Common myeloid progenitor, CD34-positive (primary cell): ENCODE measurements at regions not wholly inside any gene's neighbourhood (a gene's known extent, or its start where the extent isn't known, plus 50 kb on each side); places are given as distances from the start of the nearest gene placed in this dataset.

Experiments
- CTCF ChIA-PET: fragments of 350-600 bp; sonication (Branson Sonifier 250); formaldehyde crosslinking; loops from one replicate; lab custom pipeline; 2021; ENCODE audit warnings: antibody characterized with exemption; lab: Charles Lee
- POLR2A ChIA-PET: fragments of 350-600 bp; sonication (Branson Sonifier 250); formaldehyde crosslinking; loops from one replicate; lab custom pipeline; 2021; ENCODE audit warnings: antibody characterized with exemption; lab: Charles Lee
- DNase-seq, 3 donors: peaks; one replicate each; pipeline versions ENCODE4 v3.0.0 to v3.0.0-alpha.2; 2013
- H3K27ac ChIP-seq, 2 experiments: 1 replicate in 1 of 2; 2 replicates in 1 of 2; pipeline ENCODE4 v1.7.0; 2013; ENCODE audit warnings: inconsistent platforms in 2 of 2, low read length in 2 of 2, mild to moderate bottlenecking in 2 of 2, low read depth in 1 of 2, moderate library complexity in 1 of 2; ENCODE audit not compliant: severe bottlenecking in 2 of 2, insufficient read depth in 1 of 2, poor library complexity in 1 of 2
- H3K27me3 ChIP-seq, 5 experiments: replicated peaks in 2 of 5; 1 replicate in 3 of 5; 2 replicates in 2 of 5; pipeline versions ENCODE4 v1.6.1 to v1.7.0; 2013; ENCODE audit warnings: low read length in 4 of 5, mild to moderate bottlenecking in 2 of 5, moderate library complexity in 2 of 5, inconsistent platforms in 1 of 5; ENCODE audit not compliant: insufficient read depth in 5 of 5, control insufficient read depth in 4 of 5
- H3K36me3 ChIP-seq, 4 experiments: 1 replicate in 2 of 4; 2 replicates in 2 of 4; pipeline versions ENCODE4 v1.6.1 to v1.7.0; 2013; ENCODE audit warnings: low read length in 3 of 4, control low read depth in 1 of 4, mild to moderate bottlenecking in 1 of 4; ENCODE audit not compliant: control insufficient read depth in 4 of 4, insufficient read depth in 4 of 4
- H3K4me1 ChIP-seq, 4 experiments: 1 replicate in 3 of 4; 2 replicates in 1 of 4; pipeline versions ENCODE4 v1.6.1 to v1.7.1; 2013; ENCODE audit warnings: low read length in 3 of 4, mild to moderate bottlenecking in 3 of 4, control low read depth in 1 of 4, inconsistent platforms in 1 of 4, moderate library complexity in 1 of 4; ENCODE audit not compliant: control insufficient read depth in 4 of 4, insufficient read depth in 4 of 4; ENCODE audit errors: control extremely low read depth in 1 of 4
- H3K4me3 ChIP-seq, 7 experiments: 1 replicate in 4 of 7; 2 replicates in 3 of 7; pipeline versions ENCODE4 v1.5.1 to v1.7.0; 2013; ENCODE audit warnings: mild to moderate bottlenecking in 7 of 7, low read length in 6 of 7, moderate library complexity in 6 of 7, inconsistent platforms in 2 of 7, low read depth in 2 of 7, control low read depth in 1 of 7; ENCODE audit not compliant: insufficient read depth in 4 of 7, control insufficient read depth in 1 of 7; ENCODE audit errors: extremely low read depth in 1 of 7
- H3K9me3 ChIP-seq, 5 experiments: 1 replicate in 4 of 5; 2 replicates in 1 of 5; pipeline versions ENCODE4 v1.6.1 to v1.7.1; 2013; ENCODE audit warnings: low read length in 4 of 5, mild to moderate bottlenecking in 2 of 5, inconsistent platforms in 1 of 5, low read depth in 1 of 5, moderate library complexity in 1 of 5; ENCODE audit not compliant: control insufficient read depth in 4 of 5, insufficient read depth in 2 of 5; ENCODE audit errors: control extremely low read depth in 1 of 5
- WGBS: methylation state at CpG from one replicate; pipeline ENCODE4 v1.1.5; 2013; ENCODE audit not compliant: insufficient coverage; 5-methylcytosine and 5-hydroxymethylcytosine counted together

DNA sequence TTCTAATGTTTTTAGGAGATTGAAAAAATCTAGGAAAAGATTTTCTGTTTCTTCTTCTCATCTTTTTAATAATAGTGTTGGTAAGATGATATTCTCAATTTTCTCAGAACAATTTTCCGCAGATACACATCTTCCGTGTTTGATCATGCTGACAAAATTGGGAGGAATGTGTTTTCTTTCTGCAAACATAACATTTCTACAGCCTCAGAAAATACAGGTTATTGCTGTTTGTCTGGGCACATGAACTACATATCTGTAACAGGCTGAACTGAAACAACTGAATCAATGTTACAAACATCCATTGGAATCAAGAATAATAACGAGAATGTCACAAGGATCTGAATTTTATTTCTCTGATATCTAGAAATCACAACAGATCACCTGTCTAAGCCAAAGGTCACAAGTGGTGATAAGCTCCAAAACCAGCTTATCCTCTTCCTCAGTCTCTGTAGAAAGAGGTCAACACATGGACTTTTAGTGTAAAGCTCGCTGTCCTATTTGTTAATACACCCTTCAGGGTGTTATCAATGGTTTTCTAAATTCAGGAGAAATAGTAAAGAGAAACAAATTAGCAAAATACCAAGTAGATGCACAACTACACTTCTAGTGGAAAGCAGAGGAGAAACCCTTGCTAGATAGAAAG, 197.3 kb upstream of the MARCKS start:
- CTCF ChIA-PET, result interaction anchor here (0.8 to 1.0 kb wide), 2 partner anchors 14 to 72 kb away, joined by 3 read pairs; no protein-coding TSS in a partner anchor
- no peaks in the 10 kb centered on the region for H3K4me1 ChIP-seq

DNA sequence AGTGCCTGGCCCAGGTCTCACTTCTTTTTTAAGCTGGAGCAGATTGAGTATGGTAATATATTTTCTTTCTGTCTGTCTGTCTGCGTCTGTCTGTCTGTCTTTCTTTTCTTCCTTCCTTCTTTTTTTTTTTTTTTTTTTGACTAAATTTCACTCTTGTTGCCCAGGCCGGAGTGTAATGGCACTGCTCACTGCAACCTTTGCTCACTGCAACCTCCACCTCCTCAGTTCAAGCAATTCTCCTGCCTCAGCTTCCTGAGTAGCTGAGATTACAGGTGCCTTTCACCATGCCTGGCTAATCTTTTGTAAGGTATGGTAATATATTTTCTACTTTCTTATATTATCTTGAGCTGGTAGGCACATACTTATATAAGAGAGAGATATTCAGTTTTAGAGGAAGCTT, 196.3 kb upstream of the MARCKS start:
- no peaks in the 10 kb centered on the region for H3K9me3 ChIP-seq
- ChIA-PET POLR2A (no interaction called here), CTCF (interaction anchor here (0.7 to 0.8 kb wide), 3 partner anchors 41 to 881 kb away, joined by 3 to 6 read pairs (median 3); no protein-coding TSS in a partner anchor)
- no peak for DNase-seq
- no peak overlapping the region for H3K4me3 ChIP-seq
- H3K4me1 ChIP-seq, result no peaks in the 10 kb centered on the region
- no peaks in the 10 kb centered on the region for H3K36me3 ChIP-seq
- H3K27me3 ChIP-seq, result no peaks in the 10 kb centered on the region
- H3K27ac ChIP-seq, result no peak overlapping the region
- no CpG with 5 or more reads among the region's 2 CpGs for WGBS

More for the DNA sequence above, 197.3 kb upstream of the MARCKS start:
- POLR2A ChIA-PET, result no interaction called here
- no peaks in the 10 kb centered on the region for H3K36me3 ChIP-seq
- no peaks in the 10 kb centered on the region for H3K27me3 ChIP-seq
- DNase-seq, result no peak
- H3K4me3 ChIP-seq, result no peak overlapping the region
- WGBS, result 100% methylated on average over 1 of the region's 4 CpGs
- no peak overlapping the region for H3K27ac ChIP-seq
- H3K9me3 ChIP-seq, result no peaks in the 10 kb centered on the region

DNA sequence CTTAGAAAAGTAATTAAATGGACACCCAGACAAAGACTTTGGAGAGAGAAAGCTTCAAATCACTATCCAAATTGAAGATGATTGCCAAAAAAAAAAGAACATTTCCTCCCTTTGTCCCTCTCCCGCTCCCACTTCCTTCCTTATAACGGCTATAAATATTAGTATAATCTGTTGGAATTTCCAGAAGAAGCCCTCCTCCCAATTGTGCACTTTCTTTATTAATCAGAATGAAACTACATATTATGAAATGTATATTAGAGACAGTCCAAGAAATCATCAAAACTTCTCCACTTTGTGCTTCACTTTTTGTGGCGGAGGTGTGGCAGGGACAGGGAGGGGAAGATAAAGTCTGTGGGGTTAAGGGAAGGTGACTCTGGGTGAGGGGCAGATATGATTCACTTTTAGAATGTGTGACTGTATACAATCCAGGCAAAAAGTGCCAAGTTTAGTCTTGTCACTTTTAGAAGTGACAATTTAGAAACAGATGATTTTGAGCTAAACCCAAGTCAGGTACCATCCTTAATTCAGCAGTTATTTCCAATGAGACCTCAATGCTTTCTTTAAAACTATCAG, 195.0 kb upstream of the MARCKS start:
- Histone ChIP-seq H3K4me3 (no peak overlapping the region), H3K27me3 (no peaks in the 10 kb centered on the region), H3K36me3 (no peaks in the 10 kb centered on the region), H3K4me1 (no peaks in the 10 kb centered on the region), H3K9me3 (no peaks in the 10 kb centered on the region), H3K27ac (no peak overlapping the region)
- no peak for DNase-seq
- POLR2A ChIA-PET, result no interaction called here
- 100% methylated on average over 1 of the region's 3 CpGs for WGBS
- CTCF ChIA-PET, result no interaction called here

DNA sequence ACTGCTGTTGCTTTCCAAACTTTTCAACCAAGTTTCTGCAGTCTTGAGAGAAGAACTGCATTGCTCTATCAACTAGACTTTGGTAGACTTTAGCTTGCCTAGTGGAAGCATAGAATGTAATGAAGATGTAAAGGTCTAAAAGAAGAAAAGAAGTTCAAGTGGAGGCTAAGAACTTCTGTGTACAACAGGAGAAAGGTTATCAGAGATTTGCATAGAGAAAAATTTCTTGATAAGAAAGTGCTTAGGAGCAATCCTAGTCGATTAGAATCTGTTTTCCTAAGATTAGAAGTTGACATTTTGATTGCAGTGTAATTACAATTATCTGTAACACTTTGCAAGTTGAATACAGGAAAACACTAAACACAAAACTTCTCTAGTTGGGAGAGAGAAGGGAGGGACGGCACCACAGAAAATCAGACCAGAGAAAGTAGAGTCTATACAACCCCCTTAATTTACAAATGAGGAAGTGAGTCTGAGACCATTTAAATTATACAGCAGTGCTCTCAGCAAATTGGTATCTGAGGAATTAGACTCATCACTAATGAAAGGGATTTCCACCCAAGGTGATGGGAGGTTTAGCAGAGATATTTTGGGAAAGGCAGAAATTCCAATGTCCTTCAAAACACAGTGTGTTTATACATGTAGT, 194.3 kb upstream of the MARCKS start:
- no peaks in the 10 kb centered on the region for H3K4me1 ChIP-seq
- H3K4me3 ChIP-seq, result no peak overlapping the region
- no peak for DNase-seq
- ChIA-PET CTCF (no interaction called here), POLR2A (no interaction called here)
- H3K9me3 ChIP-seq, result no peaks in the 10 kb centered on the region
- no peak overlapping the region for H3K27ac ChIP-seq
- no CpG with 5 or more reads among the region's 2 CpGs for WGBS
- H3K27me3 ChIP-seq, result no peaks in the 10 kb centered on the region
- H3K36me3 ChIP-seq, result no peaks in the 10 kb centered on the region

DNA sequence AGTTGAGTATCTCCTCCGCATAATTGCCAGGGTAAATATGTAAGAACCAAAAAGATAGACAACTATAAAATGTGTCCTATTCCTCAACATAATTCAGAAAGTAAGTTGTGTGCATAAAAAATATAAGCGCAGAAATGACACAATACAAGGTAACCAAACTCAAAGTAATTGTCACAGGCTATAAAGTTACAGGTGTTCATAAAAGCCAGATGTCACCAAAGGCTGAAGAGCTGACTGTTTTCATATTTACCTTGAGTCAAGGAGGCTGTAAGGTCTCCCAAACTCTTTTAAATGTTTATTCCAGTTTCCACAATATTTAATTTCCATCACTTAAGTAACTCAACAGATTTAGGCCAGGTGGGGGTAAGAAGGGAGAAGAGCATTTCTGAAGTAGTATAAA, 192.2 kb upstream of the MARCKS start:
- ChIA-PET POLR2A (no interaction called here), CTCF (no interaction called here)
- Histone ChIP-seq H3K27me3 (no peaks in the 10 kb centered on the region), H3K4me1 (no peaks in the 10 kb centered on the region), H3K27ac (no peak overlapping the region), H3K4me3 (no peak overlapping the region), H3K9me3 (no peaks in the 10 kb centered on the region), H3K36me3 (no peaks in the 10 kb centered on the region)
- DNase-seq, result no peak
- no CpG with 5 or more reads among the region's 2 CpGs for WGBS

DNA sequence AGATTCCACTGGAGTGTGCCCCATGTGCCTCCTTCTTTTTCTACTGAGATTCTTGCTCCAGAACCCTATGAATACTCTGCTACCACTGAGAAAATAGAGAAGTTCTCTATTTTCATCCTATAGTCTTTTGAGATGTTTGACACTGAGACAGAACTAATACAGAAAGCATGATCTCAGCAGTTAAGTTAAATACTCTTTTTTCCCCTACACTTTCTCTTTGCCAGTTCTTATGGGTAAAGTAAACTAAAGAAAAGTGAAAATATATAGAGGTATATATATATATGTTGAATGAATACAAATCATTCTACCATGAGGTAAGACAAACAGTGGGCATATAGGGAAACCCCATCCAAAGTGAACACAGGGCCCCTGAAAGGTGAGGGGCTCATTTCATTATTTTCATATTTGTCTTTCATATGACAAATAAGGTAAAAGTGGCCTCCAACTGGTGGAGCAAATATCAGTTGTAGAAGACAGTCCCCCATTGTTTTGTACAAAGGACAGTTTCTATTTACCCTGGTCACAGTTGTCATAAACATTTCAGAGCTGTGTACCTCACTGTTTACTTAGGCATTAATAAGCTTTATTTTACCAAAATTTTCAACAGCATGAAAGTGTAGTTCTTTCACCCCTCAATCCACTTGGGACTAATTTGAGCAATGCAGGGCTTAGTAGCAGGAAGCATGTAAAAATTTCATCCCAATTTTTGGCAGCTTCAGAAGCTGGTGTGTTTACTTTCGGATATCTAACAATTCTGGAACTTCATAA, 188.3 kb upstream of the MARCKS start:
- Histone ChIP-seq H3K27ac (no peak overlapping the region), H3K4me1 (peaks cover 0 to 20% (median 0%) of the 10 kb centered on the region in 4 experiments), H3K9me3 (no peaks in the 10 kb centered on the region), H3K27me3 (no peaks in the 10 kb centered on the region), H3K4me3 (no peak overlapping the region), H3K36me3 (no peaks in the 10 kb centered on the region)
- POLR2A ChIA-PET, result no interaction called here
- no peak for DNase-seq
- CTCF ChIA-PET, result no interaction called here
- WGBS, result 60% methylated on average over 1 of the region's 1 CpG
